ENCODE measurements at regions not wholly inside any gene's neighbourhood (a gene's known extent, or its start where the extent isn't known, plus 50 kb on each side); places are given as distances from the start of the nearest gene placed in this dataset.

DNA sequence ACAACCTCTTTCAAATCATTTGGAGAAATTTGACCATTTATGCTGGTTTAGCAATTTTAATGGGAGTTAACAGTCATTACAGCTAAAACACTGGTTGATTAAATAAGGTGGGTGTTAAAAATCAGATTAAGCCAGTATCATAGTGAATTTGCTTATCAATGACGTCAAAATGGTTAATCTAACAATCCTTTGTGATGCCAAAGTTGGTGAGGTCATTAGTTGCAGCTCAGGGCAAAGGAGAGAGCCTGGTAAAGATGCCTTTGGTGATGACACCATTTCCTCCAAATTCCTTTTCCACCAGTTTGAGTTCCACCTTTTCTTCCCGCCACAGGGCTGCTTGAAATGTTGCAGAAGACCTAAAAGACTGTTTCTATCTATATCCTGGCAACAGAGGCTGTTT is 757.1 kb upstream of the PIK3C3 start:
- Histone ChIP-seq H3K36me3 (ENCODE audit: control insufficient read depth, insufficient read depth, low read length) (no peaks in the 10 kb centered on the region), H3K27me3 (replicated peaks; ENCODE audit: control insufficient read depth, insufficient read depth, low read length) (no peaks in the 10 kb centered on the region), H3K4me3 (replicated peaks; ENCODE audit: low read depth, low read length) (no peak overlapping the region)
- TF ChIP-seq, protein P1, sequence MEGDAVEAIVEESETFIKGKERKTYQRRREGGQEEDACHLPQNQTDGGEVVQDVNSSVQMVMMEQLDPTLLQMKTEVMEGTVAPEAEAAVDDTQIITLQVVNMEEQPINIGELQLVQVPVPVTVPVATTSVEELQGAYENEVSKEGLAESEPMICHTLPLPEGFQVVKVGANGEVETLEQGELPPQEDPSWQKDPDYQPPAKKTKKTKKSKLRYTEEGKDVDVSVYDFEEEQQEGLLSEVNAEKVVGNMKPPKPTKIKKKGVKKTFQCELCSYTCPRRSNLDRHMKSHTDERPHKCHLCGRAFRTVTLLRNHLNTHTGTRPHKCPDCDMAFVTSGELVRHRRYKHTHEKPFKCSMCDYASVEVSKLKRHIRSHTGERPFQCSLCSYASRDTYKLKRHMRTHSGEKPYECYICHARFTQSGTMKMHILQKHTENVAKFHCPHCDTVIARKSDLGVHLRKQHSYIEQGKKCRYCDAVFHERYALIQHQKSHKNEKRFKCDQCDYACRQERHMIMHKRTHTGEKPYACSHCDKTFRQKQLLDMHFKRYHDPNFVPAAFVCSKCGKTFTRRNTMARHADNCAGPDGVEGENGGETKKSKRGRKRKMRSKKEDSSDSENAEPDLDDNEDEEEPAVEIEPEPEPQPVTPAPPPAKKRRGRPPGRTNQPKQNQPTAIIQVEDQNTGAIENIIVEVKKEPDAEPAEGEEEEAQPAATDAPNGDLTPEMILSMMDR (IDR thresholded peaks at IDR 0.05; ENCODE audit: insufficient read depth, low read length, poor library complexity, severe bottlenecking): no peak
- no peak for DNase-seq (ENCODE audit: extremely low read depth, insufficient read length)

DNA sequence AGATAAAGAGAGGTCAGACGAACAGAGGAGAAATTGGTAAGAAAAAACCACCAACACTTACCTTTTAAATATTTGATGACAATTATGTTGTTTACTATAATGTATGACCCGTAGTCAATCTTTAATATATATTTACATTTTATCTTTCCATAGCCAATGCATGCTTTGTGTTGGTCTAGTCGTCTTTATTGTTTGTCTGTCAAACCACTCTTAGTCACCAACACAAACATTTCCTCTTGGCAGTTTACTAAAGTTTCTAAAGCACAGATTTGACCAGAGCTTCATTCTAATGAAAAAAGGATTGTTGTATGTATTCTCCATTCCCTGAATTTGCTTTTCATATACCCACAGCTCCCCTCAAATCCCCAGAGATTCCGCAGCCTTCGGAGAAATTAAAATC is 784.7 kb upstream of the PIK3C3 start:
- TF ChIP-seq, protein P1 (IDR thresholded peaks at IDR 0.05; ENCODE audit: insufficient read depth, low read length, poor library complexity, severe bottlenecking): no peak
- H3K36me3 ChIP-seq (ENCODE audit: control insufficient read depth, insufficient read depth, low read length): no peaks in the 10 kb centered on the region
- no peaks in the 10 kb centered on the region for H3K27me3 ChIP-seq (replicated peaks; ENCODE audit: control insufficient read depth, insufficient read depth, low read length)
- DNase-seq (ENCODE audit: extremely low read depth, insufficient read length): no peak
- no peak overlapping the region for H3K4me3 ChIP-seq (replicated peaks; ENCODE audit: low read depth, low read length)

DNA sequence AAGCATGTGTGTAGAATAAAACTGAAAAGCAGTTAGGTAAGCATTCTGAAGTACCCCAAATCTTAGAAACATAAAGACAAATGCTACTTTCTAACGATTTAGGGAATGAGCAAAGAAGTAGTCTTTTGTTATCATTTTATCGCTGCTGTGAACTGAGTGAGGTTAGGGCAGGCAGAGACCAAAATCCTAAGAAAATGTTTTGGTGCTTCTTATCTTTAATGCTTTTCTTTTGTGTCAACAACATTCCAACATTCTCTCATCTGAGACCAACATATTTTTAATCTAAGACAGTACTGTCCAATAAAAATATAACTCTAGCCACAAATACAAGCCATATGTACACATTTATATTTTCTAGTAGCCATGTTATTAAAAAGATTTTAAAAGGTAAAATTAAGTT is 789.4 kb upstream of the PIK3C3 start:
- no peak overlapping the region for H3K4me3 ChIP-seq (replicated peaks; ENCODE audit: low read depth, low read length)
- no peaks in the 10 kb centered on the region for H3K36me3 ChIP-seq (ENCODE audit: control insufficient read depth, insufficient read depth, low read length)
- DNase-seq (ENCODE audit: extremely low read depth, insufficient read length): no peak
- H3K27me3 ChIP-seq (replicated peaks; ENCODE audit: control insufficient read depth, insufficient read depth, low read length): no peaks in the 10 kb centered on the region
- TF ChIP-seq, protein P1 (IDR thresholded peaks at IDR 0.05; ENCODE audit: insufficient read depth, low read length, poor library complexity, severe bottlenecking): no peak

DNA sequence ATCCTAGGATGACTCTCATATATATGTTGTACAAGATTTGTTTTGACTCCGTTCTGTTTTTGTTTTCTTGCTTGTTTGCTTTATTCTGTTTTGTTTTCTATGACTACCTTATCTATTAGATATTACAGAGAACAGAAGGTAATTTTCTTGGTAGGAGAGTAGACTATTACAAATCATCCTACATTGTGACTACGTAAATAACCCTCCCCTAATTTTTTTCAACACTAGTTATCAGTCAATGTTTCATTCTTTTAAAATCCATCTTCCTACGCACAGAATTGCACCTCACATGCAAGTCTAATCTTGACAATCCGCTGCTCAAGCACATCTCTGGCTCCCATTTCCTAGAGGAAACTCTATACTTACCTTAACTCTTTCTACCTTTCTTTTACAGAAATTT is 792.3 kb upstream of the PIK3C3 start:
- TF ChIP-seq, protein P1 (IDR thresholded peaks at IDR 0.05; ENCODE audit: insufficient read depth, low read length, poor library complexity, severe bottlenecking): no peak

DNA sequence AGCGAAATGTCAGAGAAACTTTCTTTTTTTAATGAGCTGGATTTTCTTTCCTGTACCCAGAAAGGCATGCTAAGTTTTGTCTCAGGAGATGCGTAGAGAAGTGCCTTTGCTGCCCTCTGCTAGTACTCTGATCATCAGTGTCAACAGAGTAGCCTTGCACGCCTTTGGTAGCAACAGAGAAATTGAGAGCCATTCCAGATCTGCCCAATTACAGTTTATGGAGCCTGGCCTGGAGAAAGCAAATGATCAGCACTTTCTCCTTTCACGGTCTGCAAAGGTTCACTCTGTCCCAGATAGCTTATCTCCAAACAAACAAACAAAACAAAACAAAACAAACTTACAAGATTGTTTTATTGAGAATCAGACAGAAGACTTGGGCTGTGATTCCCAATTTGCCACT is 792.8 kb upstream of the PIK3C3 start:
- TF ChIP-seq, protein P1 (IDR thresholded peaks at IDR 0.05; ENCODE audit: insufficient read depth, low read length, poor library complexity, severe bottlenecking): no peak
- DNase-seq (ENCODE audit: extremely low read depth, insufficient read length): no peak
- Histone ChIP-seq H3K4me3 (replicated peaks; ENCODE audit: low read depth, low read length) (no peak overlapping the region), H3K36me3 (ENCODE audit: control insufficient read depth, insufficient read depth, low read length) (no peaks in the 10 kb centered on the region), H3K27me3 (replicated peaks; ENCODE audit: control insufficient read depth, insufficient read depth, low read length) (no peaks in the 10 kb centered on the region)

More for the DNA sequence above, 792.3 kb upstream of the PIK3C3 start:
- Histone ChIP-seq H3K36me3 (ENCODE audit: control insufficient read depth, insufficient read depth, low read length) (no peaks in the 10 kb centered on the region), H3K27me3 (replicated peaks; ENCODE audit: control insufficient read depth, insufficient read depth, low read length) (no peaks in the 10 kb centered on the region), H3K4me3 (replicated peaks; ENCODE audit: low read depth, low read length) (no peak overlapping the region)
- no peak for DNase-seq (ENCODE audit: extremely low read depth, insufficient read length)

Data from GM06990 (cell line).